H9 (cell line): ENCODE measurements at regions not wholly inside any gene's neighbourhood (a gene's known extent, or its start where the extent isn't known, plus 50 kb on each side); places are given as distances from the start of the nearest gene placed in this dataset.

ENCODE experiments used
- DNase-seq: peaks from one replicate; pipeline ENCODE4 v3.0.0-alpha.2; 2017
- H2AFZ ChIP-seq: one replicate; pipeline ENCODE4 v1.6.1; 2013; ENCODE audit warnings: mild to moderate bottlenecking, low read length, control low read depth, moderate library complexity
- H2AK5ac ChIP-seq: 2 replicates; pipeline ENCODE4 v1.6.1; 2013; ENCODE audit warnings: low read length, control low read depth, mixed read lengths; ENCODE audit not compliant: insufficient read length
- H2BK120ac ChIP-seq: one replicate; pipeline ENCODE4 v1.6.1; 2013; ENCODE audit warnings: low read depth, mild to moderate bottlenecking, low read length, control low read depth, inconsistent platforms; ENCODE audit not compliant: poor library complexity, severe bottlenecking
- H2BK12ac ChIP-seq: 2 replicates; pipeline ENCODE4 v1.6.1; 2013; ENCODE audit warnings: low read length, control low read depth, mixed read lengths, low read depth; ENCODE audit not compliant: insufficient read length
- H2BK15ac ChIP-seq: 2 replicates; pipeline ENCODE4 v1.6.1; 2013; ENCODE audit warnings: low read depth, low read length, control low read depth
- H2BK20ac ChIP-seq: one replicate; pipeline ENCODE4 v1.6.1; 2013; ENCODE audit warnings: low read depth, mild to moderate bottlenecking, low read length, control low read depth, inconsistent platforms; ENCODE audit not compliant: poor library complexity, severe bottlenecking
- H2BK5ac ChIP-seq: 2 replicates; pipeline ENCODE4 v1.6.1; 2013; ENCODE audit warnings: low read length, control low read depth, mixed read lengths; ENCODE audit not compliant: insufficient read length
- H3K14ac ChIP-seq: 2 replicates; pipeline ENCODE4 v1.6.1; 2013; ENCODE audit warnings: low read length, control low read depth; ENCODE audit not compliant: insufficient read depth
- H3K18ac ChIP-seq: 2 replicates; pipeline ENCODE4 v1.6.1; 2013; ENCODE audit warnings: low read depth, mild to moderate bottlenecking, mixed read lengths, low read length, control low read depth; ENCODE audit not compliant: insufficient read length
- H3K23ac ChIP-seq: 2 replicates; pipeline ENCODE4 v1.6.1; 2013; ENCODE audit warnings: low read length, control low read depth, mixed read lengths, low read depth; ENCODE audit not compliant: insufficient read length
- H3K23me2 ChIP-seq: 2 replicates; pipeline ENCODE4 v1.6.1; 2013; ENCODE audit warnings: low read depth, mild to moderate bottlenecking, mixed read lengths, low read length, control low read depth; ENCODE audit not compliant: insufficient read length, poor library complexity, severe bottlenecking
- H3K27ac ChIP-seq: 2 replicates; pipeline ENCODE4 v1.5.1; 2013; ENCODE audit warnings: low read length, control low read depth, mixed read lengths, low read depth; ENCODE audit not compliant: insufficient read length
- H3K27me3 ChIP-seq: 2 replicates; pipeline ENCODE4 v1.6.1; 2013; ENCODE audit warnings: low read length, control low read depth, inconsistent platforms; ENCODE audit not compliant: insufficient read depth
- H3K4ac ChIP-seq: 2 replicates; pipeline ENCODE4 v1.6.1; 2013; ENCODE audit warnings: low read depth, mild to moderate bottlenecking, control low read depth, inconsistent platforms, low read length, moderate library complexity
- H3K4me1 ChIP-seq: 2 replicates; pipeline ENCODE4 v1.6.1; 2013; ENCODE audit warnings: low read length, control low read depth, inconsistent platforms; ENCODE audit not compliant: insufficient read depth
- H3K4me2 ChIP-seq: 2 replicates; pipeline ENCODE4 v1.6.1; 2013; ENCODE audit warnings: low read length, control low read depth, mixed read lengths; ENCODE audit not compliant: insufficient read length, insufficient read depth
- H3K56ac ChIP-seq: 2 replicates; pipeline ENCODE4 v1.6.1; 2013; ENCODE audit warnings: low read depth, mild to moderate bottlenecking, mixed read lengths, low read length, control low read depth; ENCODE audit not compliant: insufficient read length
- H3K79me1 ChIP-seq: 2 replicates; pipeline ENCODE4 v1.6.1; 2013; ENCODE audit warnings: low read depth, mild to moderate bottlenecking, moderate library complexity, low read length, control low read depth, inconsistent platforms; ENCODE audit not compliant: insufficient read depth, poor library complexity, severe bottlenecking
- H3K79me2 ChIP-seq: 2 replicates; pipeline ENCODE4 v1.6.1; 2013; ENCODE audit warnings: low read length, control low read depth, inconsistent platforms; ENCODE audit not compliant: insufficient read depth
- H3K9ac ChIP-seq: 2 replicates; pipeline ENCODE4 v1.6.1; 2013; ENCODE audit warnings: low read length, control low read depth, mixed read lengths; ENCODE audit not compliant: insufficient read length; ENCODE audit errors: extremely low read depth
- H3K9me3 ChIP-seq: one replicate; pipeline ENCODE4 v1.6.1; 2013; ENCODE audit warnings: low read depth, low read length, inconsistent platforms; ENCODE audit not compliant: control insufficient read depth
- H3T11ph ChIP-seq: one replicate; pipeline ENCODE4 v1.6.1; 2013; ENCODE audit warnings: mild to moderate bottlenecking, low read length, control low read depth, inconsistent platforms
- H4K20me1 ChIP-seq: one replicate; pipeline ENCODE4 v1.6.1; 2013; ENCODE audit not compliant: control insufficient read depth, insufficient read length, insufficient read depth
- H4K5ac ChIP-seq: 2 replicates; pipeline ENCODE4 v1.6.1; 2013; ENCODE audit warnings: low read depth, mild to moderate bottlenecking, mixed read lengths, low read length, control low read depth; ENCODE audit not compliant: insufficient read length
- H4K8ac ChIP-seq: replicated peaks from 2 replicates; pipeline ENCODE4 v1.6.1; 2013; ENCODE audit warnings: low read length, control low read depth, mixed read lengths, low read depth; ENCODE audit not compliant: insufficient read length
- H4K91ac ChIP-seq: 2 replicates; pipeline ENCODE4 v1.6.1; 2013; ENCODE audit warnings: low read depth, mild to moderate bottlenecking, moderate library complexity, mixed read lengths, low read length, control low read depth; ENCODE audit not compliant: insufficient read length
- H3K27ac Mint-ChIP-seq, 3 experiments: 2 replicates in 2 of 3; 3 replicates in 1 of 3; pipeline ENCODE4 v1.8.0; 2020 to 2021; ENCODE audit warnings: mixed read lengths in 3 of 3, mild to moderate bottlenecking in 1 of 3, moderate library complexity in 1 of 3
- H3K27me3 Mint-ChIP-seq: 2 replicates; pipeline ENCODE4 v1.8.0; 2021; ENCODE audit warnings: low read depth, mild to moderate bottlenecking, moderate library complexity, mixed read lengths
- H3K36me3 Mint-ChIP-seq, 3 experiments: 2 replicates in 2 of 3; 3 replicates in 1 of 3; pipeline ENCODE4 v1.8.0; 2020 to 2021; ENCODE audit warnings: low read depth in 3 of 3, mixed read lengths in 3 of 3; ENCODE audit not compliant: insufficient read depth in 1 of 3
- H3K4me1 Mint-ChIP-seq, 2 experiments: 2 replicates each; pipeline ENCODE4 v1.8.0; 2020; ENCODE audit warnings: mixed read lengths in 2 of 2
- H3K4me3 Mint-ChIP-seq, 2 experiments: 2 replicates in 1 of 2; 3 replicates in 1 of 2; pipeline ENCODE4 v1.8.0; 2020 to 2021; ENCODE audit warnings: mild to moderate bottlenecking in 2 of 2, mixed read lengths in 2 of 2, moderate library complexity in 1 of 2
- H3K9me3 Mint-ChIP-seq, 2 experiments: 2 replicates in 1 of 2; 3 replicates in 1 of 2; pipeline ENCODE4 v1.8.0; 2020; ENCODE audit warnings: mild to moderate bottlenecking in 2 of 2, mixed read lengths in 2 of 2, moderate library complexity in 1 of 2
- CTCF ChIP-seq: fragments of 200-600 bp; sonication (generic); conservative IDR thresholded peaks from 3 replicates; pipeline ENCODE4 v1.8.0; 2021; ENCODE audit warnings: antibody characterized with exemption, mild to moderate bottlenecking
- WGBS: extraction: QIAGEN DNeasy Blood & Tissue Kit; methylation state at CpG from one replicate; pipeline ENCODE4 v1.1.7; 2013; ENCODE audit warnings: missing lambda C conversion rate, low lambda C conversion rate, mixed read lengths; ENCODE audit not compliant: insufficient read length; ENCODE audit errors: extremely low coverage; 5-methylcytosine and 5-hydroxymethylcytosine counted together

GRCh38 chr6:169899481-169900145, 148.2 kb downstream of the ERMARD start:
- Mint-ChIP-seq H3K4me3 (no peak overlapping the region), H3K27ac (no peak overlapping the region), H3K36me3 (peaks cover 0 to 5% (median 0%) of the 10 kb centered on the region in 3 experiments; a peak in 1 of 7 replicates), H3K27me3 (no peaks in the 10 kb centered on the region; the same call in 1 of the 2 replicates), H3K9me3 (peaks cover 15 to 19% of the 10 kb centered on the region in 2 experiments), H3K4me1 (0 out of 4 replicates have a peak, but pooled peaks cover 0 to 2% of the 10 kb centered on the region in 2 experiments)
- Histone ChIP-seq H4K5ac (no peak overlapping the region), H2BK5ac (no peak overlapping the region), H2BK15ac (no peak overlapping the region), H2AK5ac (no peak overlapping the region), H3K18ac (no peak overlapping the region), H4K91ac (no peak overlapping the region), H3K23ac (no peak overlapping the region), H2BK12ac (no peak overlapping the region), H3K23me2 (no peaks in the 10 kb centered on the region), H3K79me2 (no peaks in the 10 kb centered on the region), H3K9ac (no peak overlapping the region), H2BK20ac (no peak overlapping the region), H3K79me1 (no peaks in the 10 kb centered on the region), H3K4ac (no peak overlapping the region), H3K27ac (no peak overlapping the region), H3K4me1 (no peaks in the 10 kb centered on the region), H4K8ac (no peak overlapping the region), H2BK120ac (no peak overlapping the region), H3K14ac (no peak overlapping the region), H3K56ac (no peak overlapping the region), H3K9me3 (no peaks in the 10 kb centered on the region), H3T11ph (no peak overlapping the region), H4K20me1 (no peaks in the 10 kb centered on the region), H2AFZ (no peak overlapping the region), H3K27me3 (no peaks in the 10 kb centered on the region), H3K4me2 (no peak overlapping the region)
- no peak for DNase-seq
- no CpG with 5 or more reads among the region's 24 CpGs for WGBS
- no peak for TF ChIP-seq CTCF
